T-helper 2 cell treated with Interferon-gamma antibody and Interleukin-4, amounts not matched to agents 100 ng/mL and 5 ng/mL, for 36 hours (primary cell): ENCODE measurements at regions not wholly inside any gene's neighbourhood (a gene's known extent, or its start where the extent isn't known, plus 50 kb on each side); places are given as distances from the start of the nearest gene placed in this dataset.
"Not testable (repeated sequence)": the region's sequence is repeated elsewhere in the genome, so short reads cannot be mapped to it uniquely, and the experiment has no call there.

Experiments used
- intact Hi-C: fragments of 100-400 bp; cut with micrococcal nuclease; formaldehyde crosslinking; loops from one replicate; pipeline ENCODE4 v1.15.1; 2023

GRCh38 chr4:19117022-19117421 lies 1095.5 kb upstream of the LCORL start:
- intact Hi-C loops = no loop called here

- intact Hi-C loops = no loop called here
Observed at GRCh38 chr4:19104176-19104575, 1082.6 kb upstream of the LCORL start.

- intact Hi-C loops = no loop called here
Observed at GRCh38 chr4:19095491-19096046, 1074.0 kb upstream of the LCORL start.

GRCh38 chr4:19093951-19094350 lies 1072.4 kb upstream of the LCORL start:
- intact Hi-C loops = no loop called here

GRCh38 chr4:19092797-19093196 lies 1071.2 kb upstream of the LCORL start:
- intact Hi-C loops = no loop called here

GRCh38 chr4:19074036-19074435 lies 1052.5 kb upstream of the LCORL start:
- intact Hi-C loops = no loop called here

GRCh38 chr4:19063662-19064061 lies 1042.1 kb upstream of the LCORL start:
- intact Hi-C loops = no loop called here

GRCh38 chr4:19054916-19055315 lies 1033.4 kb upstream of the LCORL start:
- intact Hi-C loops = no loop called here

- intact Hi-C loops = no loop called here
Observed at GRCh38 chr4:19051831-19052230, 1030.3 kb upstream of the LCORL start.

- intact Hi-C loops = no loop called here
Observed at GRCh38 chr4:19047279-19047880, 1025.8 kb upstream of the LCORL start.

GRCh38 chr4:19039816-19040215 lies 1018.3 kb upstream of the LCORL start:
- intact Hi-C loops = no loop called here

GRCh38 chr4:19038231-19038630 lies 1016.7 kb upstream of the LCORL start:
- intact Hi-C loops = no loop called here

GRCh38 chr4:19033816-19034733 lies 1012.5 kb upstream of the LCORL start:
- intact Hi-C loops = no loop called here

GRCh38 chr4:19030536-19030935 lies 1009.0 kb upstream of the LCORL start:
- intact Hi-C loops = no loop called here

GRCh38 chr4:19030048-19030447 lies 1008.5 kb upstream of the LCORL start:
- intact Hi-C loops = no loop called here

- intact Hi-C loops = no loop called here
Observed at GRCh38 chr4:19026281-19026680, 1004.7 kb upstream of the LCORL start.

- intact Hi-C loops = no loop called here
Observed at GRCh38 chr4:19025031-19025430, 1003.5 kb upstream of the LCORL start.

- intact Hi-C loops = no loop called here
Observed at GRCh38 chr4:19024047-19024446, 1002.5 kb upstream of the LCORL start.

- intact Hi-C loops = no loop called here
Observed at GRCh38 chr4:19021617-19022016, 1000.1 kb upstream of the LCORL start.

- intact Hi-C loops = not testable (repeated sequence)
Observed at GRCh38 chr4:19016550-19016949, 995.0 kb upstream of the LCORL start.

GRCh38 chr4:19014594-19014993 lies 993.0 kb upstream of the LCORL start:
- intact Hi-C loops = no loop called here

GRCh38 chr4:19010761-19011160 lies 989.2 kb upstream of the LCORL start:
- intact Hi-C loops = no loop called here

- intact Hi-C loops = no loop called here
Observed at GRCh38 chr4:19009881-19010280, 988.3 kb upstream of the LCORL start.
